ENCODE measurements at regions not wholly inside any gene's neighbourhood (a gene's known extent, or its start where the extent isn't known, plus 50 kb on each side); places are given as distances from the start of the nearest gene placed in this dataset.

DNA sequence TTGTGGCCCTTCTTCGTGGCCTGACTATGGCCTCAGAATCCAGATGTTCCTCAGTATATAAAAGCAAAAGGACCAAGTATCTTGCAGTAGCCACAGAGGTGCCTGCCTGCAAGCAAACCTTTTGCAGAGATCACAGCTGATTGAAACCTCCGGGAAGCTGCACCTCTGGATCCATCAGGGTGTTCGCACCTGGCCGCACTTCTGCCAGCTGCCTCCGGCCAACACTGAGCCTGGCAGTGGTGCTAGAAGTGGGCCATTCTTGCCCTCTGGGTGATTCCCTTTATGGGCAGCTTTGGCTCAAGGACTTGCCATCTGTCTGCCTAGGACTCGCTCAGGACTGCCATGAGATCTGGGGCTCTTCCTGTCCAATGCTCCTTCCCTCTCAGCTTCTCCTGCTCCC lies 214.6 kb upstream of the ECI2 start:
- ATAC-seq: no peak
- H3K27me3 ChIP-seq (ENCODE audit: insufficient read depth): no peaks in the 10 kb centered on the region
- Mint-ChIP-seq H3K4me3 (no peak overlapping the region), H3K4me1 (no peaks in the 10 kb centered on the region; the same call in 2 of the 3 replicates), H3K36me3 (ENCODE audit: low read depth) (no peaks in the 10 kb centered on the region; the same call in 2 of the 3 replicates), H3K9me3 (no peaks in the 10 kb centered on the region; the same call in 2 of the 3 replicates), H3K27ac (no peak overlapping the region), H3K27me3 (ENCODE audit: insufficient read depth, low read depth, poor library complexity) (no peaks in the 10 kb centered on the region)
- no peak for DNase-seq (ENCODE audit: low spot score)
- H3K4me1 ChIP-seq (ENCODE audit: insufficient read depth): no peaks in the 10 kb centered on the region
- H3K4me2 ChIP-seq: no peak overlapping the region
- H3K9me2 ChIP-seq (ENCODE audit: insufficient read depth): peaks cover 4% of the 10 kb centered on the region; the same call in 1 of the 2 replicates
- H3K27ac ChIP-seq (ENCODE audit: low read depth): no peak overlapping the region
- H4K20me1 ChIP-seq (replicated peaks; ENCODE audit: insufficient read depth): no peaks in the 10 kb centered on the region
- H3F3A ChIP-seq (replicated peaks; ENCODE audit: low read depth): no peaks in the 10 kb centered on the region
- H3K4me3 ChIP-seq: no peak overlapping the region
- no peaks in the 10 kb centered on the region for H3K36me3 ChIP-seq (ENCODE audit: insufficient read depth)
- H3K79me2 ChIP-seq (replicated peaks; ENCODE audit: insufficient read depth): no peaks in the 10 kb centered on the region
- TF ChIP-seq EZH2phosphoT487 (IDR thresholded peaks at IDR 0.05; ENCODE audit: unreplicated experiment) (no peak), CREB1 (CRISPR knock-in tag; IDR thresholded peaks at IDR 0.05; ENCODE audit: low read depth) (no peak)
- H2AFZ ChIP-seq: no peak overlapping the region

DNA sequence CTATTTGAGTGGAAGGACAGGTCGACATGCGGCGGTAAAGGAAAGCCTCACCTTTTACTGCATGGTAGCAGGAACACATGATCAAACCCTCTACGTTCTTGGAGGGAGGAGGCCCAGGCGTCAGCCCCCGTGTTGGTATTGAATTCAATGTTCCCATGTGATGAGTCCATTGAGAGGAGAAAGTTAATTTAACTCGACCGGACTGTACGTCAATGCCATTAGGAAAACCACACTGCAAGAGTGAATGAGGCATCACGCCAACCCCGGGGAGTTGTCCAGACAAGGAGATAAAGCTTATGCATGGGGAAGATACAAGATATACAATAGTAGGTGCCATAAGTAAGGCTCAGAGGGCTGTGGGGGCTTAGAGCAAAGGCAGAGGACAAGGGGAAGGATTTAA lies 213.9 kb upstream of the ECI2 start:
- H3K9me3 Mint-ChIP-seq: no peaks in the 10 kb centered on the region; the same call in 2 of the 3 replicates
- peaks cover 4% of the 10 kb centered on the region; the same call in 1 of the 2 replicates for H3K9me2 ChIP-seq (ENCODE audit: insufficient read depth)
- H3K27me3 ChIP-seq (ENCODE audit: insufficient read depth): no peaks in the 10 kb centered on the region
- H3K4me3 ChIP-seq: no peak overlapping the region
- H3K27ac ChIP-seq (ENCODE audit: low read depth): no peak overlapping the region
- no peak overlapping the region for H3K4me2 ChIP-seq
- H3K79me2 ChIP-seq (replicated peaks; ENCODE audit: insufficient read depth): no peaks in the 10 kb centered on the region
- H3K4me1 ChIP-seq (ENCODE audit: insufficient read depth): no peaks in the 10 kb centered on the region
- H3K4me1 Mint-ChIP-seq: no peaks in the 10 kb centered on the region; the same call in 2 of the 3 replicates
- DNase-seq (ENCODE audit: low spot score) (no peak), ATAC-seq (no peak)
- H3K36me3 Mint-ChIP-seq (ENCODE audit: low read depth): no peaks in the 10 kb centered on the region; the same call in 2 of the 3 replicates
- H3K27me3 Mint-ChIP-seq (ENCODE audit: insufficient read depth, low read depth, poor library complexity): no peaks in the 10 kb centered on the region
- no peaks in the 10 kb centered on the region for H4K20me1 ChIP-seq (replicated peaks; ENCODE audit: insufficient read depth)
- no peaks in the 10 kb centered on the region for H3K36me3 ChIP-seq (ENCODE audit: insufficient read depth)
- no peak overlapping the region for H3K27ac Mint-ChIP-seq
- no peak overlapping the region for H3K4me3 Mint-ChIP-seq
- no peaks in the 10 kb centered on the region for H3F3A ChIP-seq (replicated peaks; ENCODE audit: low read depth)
- no peak overlapping the region for H2AFZ ChIP-seq
- TF ChIP-seq, protein P1, sequence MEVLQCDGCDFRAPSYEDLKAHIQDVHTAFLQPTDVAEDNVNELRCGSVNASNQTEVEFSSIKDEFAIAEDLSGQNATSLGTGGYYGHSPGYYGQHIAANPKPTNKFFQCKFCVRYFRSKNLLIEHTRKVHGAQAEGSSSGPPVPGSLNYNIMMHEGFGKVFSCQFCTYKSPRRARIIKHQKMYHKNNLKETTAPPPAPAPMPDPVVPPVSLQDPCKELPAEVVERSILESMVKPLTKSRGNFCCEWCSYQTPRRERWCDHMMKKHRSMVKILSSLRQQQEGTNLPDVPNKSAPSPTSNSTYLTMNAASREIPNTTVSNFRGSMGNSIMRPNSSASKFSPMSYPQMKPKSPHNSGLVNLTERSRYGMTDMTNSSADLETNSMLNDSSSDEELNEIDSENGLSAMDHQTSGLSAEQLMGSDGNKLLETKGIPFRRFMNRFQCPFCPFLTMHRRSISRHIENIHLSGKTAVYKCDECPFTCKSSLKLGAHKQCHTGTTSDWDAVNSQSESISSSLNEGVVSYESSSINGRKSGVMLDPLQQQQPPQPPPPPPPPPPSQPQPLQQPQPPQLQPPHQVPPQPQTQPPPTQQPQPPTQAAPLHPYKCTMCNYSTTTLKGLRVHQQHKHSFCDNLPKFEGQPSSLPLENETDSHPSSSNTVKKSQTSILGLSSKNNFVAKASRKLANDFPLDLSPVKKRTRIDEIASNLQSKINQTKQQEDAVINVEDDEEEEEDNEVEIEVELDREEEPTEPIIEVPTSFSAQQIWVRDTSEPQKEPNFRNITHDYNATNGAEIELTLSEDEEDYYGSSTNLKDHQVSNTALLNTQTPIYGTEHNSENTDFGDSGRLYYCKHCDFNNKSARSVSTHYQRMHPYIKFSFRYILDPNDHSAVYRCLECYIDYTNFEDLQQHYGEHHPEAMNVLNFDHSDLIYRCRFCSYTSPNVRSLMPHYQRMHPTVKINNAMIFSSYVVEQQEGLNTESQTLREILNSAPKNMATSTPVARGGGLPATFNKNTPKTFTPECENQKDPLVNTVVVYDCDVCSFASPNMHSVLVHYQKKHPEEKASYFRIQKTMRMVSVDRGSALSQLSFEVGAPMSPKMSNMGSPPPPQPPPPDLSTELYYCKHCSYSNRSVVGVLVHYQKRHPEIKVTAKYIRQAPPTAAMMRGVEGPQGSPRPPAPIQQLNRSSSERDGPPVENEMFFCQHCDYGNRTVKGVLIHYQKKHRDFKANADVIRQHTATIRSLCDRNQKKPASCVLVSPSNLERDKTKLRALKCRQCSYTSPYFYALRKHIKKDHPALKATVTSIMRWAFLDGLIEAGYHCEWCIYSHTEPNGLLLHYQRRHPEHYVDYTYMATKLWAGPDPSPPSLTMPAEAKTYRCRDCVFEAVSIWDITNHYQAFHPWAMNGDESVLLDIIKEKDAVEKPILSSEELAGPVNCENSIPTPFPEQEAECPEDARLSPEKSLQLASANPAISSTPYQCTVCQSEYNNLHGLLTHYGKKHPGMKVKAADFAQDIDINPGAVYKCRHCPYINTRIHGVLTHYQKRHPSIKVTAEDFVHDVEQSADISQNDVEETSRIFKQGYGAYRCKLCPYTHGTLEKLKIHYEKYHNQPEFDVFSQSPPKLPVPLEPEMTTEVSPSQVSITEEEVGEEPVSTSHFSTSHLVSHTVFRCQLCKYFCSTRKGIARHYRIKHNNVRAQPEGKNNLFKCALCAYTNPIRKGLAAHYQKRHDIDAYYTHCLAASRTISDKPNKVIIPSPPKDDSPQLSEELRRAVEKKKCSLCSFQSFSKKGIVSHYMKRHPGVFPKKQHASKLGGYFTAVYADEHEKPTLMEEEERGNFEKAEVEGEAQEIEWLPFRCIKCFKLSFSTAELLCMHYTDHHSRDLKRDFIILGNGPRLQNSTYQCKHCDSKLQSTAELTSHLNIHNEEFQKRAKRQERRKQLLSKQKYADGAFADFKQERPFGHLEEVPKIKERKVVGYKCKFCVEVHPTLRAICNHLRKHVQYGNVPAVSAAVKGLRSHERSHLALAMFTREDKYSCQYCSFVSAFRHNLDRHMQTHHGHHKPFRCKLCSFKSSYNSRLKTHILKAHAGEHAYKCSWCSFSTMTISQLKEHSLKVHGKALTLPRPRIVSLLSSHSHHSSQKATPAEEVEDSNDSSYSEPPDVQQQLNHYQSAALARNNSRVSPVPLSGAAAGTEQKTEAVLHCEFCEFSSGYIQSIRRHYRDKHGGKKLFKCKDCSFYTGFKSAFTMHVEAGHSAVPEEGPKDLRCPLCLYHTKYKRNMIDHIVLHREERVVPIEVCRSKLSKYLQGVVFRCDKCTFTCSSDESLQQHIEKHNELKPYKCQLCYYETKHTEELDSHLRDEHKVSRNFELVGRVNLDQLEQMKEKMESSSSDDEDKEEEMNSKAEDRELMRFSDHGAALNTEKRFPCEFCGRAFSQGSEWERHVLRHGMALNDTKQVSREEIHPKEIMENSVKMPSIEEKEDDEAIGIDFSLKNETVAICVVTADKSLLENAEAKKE (CRISPR knock-in tag; IDR thresholded peaks at IDR 0.05): no peak
- TF ChIP-seq POLR2AphosphoS5 (IDR thresholded peaks at IDR 0.05; ENCODE audit: low read depth) (no peak), STAT1 (IDR thresholded peaks at IDR 0.05; ENCODE audit: unreplicated experiment) (no peak), EZH2phosphoT487 (IDR thresholded peaks at IDR 0.05; ENCODE audit: unreplicated experiment) (no peak), ZNF331 (CRISPR knock-in tag; IDR thresholded peaks at IDR 0.05; ENCODE audit: low read depth) (no peak), ZNF114 (CRISPR knock-in tag; IDR thresholded peaks at IDR 0.05) (no peak)
- TF ChIP-seq, protein P2, sequence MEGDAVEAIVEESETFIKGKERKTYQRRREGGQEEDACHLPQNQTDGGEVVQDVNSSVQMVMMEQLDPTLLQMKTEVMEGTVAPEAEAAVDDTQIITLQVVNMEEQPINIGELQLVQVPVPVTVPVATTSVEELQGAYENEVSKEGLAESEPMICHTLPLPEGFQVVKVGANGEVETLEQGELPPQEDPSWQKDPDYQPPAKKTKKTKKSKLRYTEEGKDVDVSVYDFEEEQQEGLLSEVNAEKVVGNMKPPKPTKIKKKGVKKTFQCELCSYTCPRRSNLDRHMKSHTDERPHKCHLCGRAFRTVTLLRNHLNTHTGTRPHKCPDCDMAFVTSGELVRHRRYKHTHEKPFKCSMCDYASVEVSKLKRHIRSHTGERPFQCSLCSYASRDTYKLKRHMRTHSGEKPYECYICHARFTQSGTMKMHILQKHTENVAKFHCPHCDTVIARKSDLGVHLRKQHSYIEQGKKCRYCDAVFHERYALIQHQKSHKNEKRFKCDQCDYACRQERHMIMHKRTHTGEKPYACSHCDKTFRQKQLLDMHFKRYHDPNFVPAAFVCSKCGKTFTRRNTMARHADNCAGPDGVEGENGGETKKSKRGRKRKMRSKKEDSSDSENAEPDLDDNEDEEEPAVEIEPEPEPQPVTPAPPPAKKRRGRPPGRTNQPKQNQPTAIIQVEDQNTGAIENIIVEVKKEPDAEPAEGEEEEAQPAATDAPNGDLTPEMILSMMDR (conservative IDR thresholded peaks at IDR 0.05; ENCODE audit: low read depth in 2 of 2): no peak
- TF ChIP-seq, protein P3, sequence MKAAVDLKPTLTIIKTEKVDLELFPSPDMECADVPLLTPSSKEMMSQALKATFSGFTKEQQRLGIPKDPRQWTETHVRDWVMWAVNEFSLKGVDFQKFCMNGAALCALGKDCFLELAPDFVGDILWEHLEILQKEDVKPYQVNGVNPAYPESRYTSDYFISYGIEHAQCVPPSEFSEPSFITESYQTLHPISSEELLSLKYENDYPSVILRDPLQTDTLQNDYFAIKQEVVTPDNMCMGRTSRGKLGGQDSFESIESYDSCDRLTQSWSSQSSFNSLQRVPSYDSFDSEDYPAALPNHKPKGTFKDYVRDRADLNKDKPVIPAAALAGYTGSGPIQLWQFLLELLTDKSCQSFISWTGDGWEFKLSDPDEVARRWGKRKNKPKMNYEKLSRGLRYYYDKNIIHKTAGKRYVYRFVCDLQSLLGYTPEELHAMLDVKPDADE (IDR thresholded peaks at IDR 0.05): no peak

Data from GM23338 (cell line).